SKM-1 treated with dmso at 0.1 percent for 144 hours (cell line): ENCODE measurements at regions not wholly inside any gene's neighbourhood (a gene's known extent, or its start where the extent isn't known, plus 50 kb on each side); places are given as distances from the start of the nearest gene placed in this dataset.
"Not testable (repeated sequence)": the region's sequence is repeated elsewhere in the genome, so short reads cannot be mapped to it uniquely, and the experiment has no call there.

Experiments used
- DNase-seq: peaks from one replicate; lab custom pipeline; 2025; ENCODE audit not compliant: unreplicated experiment; lab: John Stamatoyannopoulos, UW

DNA sequence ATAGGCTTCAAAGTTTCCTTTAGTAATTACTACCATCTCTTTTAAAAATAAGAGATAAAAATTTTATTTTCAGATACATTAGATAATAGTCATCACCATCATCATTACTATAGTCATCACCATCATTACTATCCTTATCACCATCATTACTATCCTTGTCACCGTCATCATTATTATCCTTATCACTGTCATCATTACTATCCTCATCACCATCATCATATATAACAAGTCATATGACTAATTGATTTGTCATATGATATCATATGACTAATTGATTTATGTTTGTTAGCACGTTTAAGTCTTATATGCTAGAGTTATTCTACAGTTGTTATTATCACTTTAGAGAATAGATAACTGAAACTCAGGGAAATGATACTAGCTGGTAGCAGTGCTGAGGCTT, 382.1 kb upstream of the CDH18 start:
- DNase-seq = no peak

DNA sequence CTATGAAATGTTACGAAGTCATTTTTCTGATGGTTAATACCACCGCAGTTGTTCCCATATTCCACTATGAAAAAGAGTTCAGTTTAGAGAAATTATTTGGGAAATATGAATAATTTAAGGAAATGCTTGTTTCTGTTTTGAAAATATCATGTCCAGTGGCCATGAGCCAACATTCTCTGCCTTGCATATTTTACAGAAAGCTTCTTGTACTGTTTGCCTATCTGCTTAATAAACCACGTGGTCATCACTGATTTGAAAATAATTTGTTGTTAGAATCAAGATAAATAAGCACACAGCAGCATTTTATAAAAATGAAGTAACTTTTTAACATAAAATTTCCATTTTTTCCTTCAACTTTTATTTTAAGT, 381.5 kb upstream of the CDH18 start:
- DNase-seq = no peak

DNA sequence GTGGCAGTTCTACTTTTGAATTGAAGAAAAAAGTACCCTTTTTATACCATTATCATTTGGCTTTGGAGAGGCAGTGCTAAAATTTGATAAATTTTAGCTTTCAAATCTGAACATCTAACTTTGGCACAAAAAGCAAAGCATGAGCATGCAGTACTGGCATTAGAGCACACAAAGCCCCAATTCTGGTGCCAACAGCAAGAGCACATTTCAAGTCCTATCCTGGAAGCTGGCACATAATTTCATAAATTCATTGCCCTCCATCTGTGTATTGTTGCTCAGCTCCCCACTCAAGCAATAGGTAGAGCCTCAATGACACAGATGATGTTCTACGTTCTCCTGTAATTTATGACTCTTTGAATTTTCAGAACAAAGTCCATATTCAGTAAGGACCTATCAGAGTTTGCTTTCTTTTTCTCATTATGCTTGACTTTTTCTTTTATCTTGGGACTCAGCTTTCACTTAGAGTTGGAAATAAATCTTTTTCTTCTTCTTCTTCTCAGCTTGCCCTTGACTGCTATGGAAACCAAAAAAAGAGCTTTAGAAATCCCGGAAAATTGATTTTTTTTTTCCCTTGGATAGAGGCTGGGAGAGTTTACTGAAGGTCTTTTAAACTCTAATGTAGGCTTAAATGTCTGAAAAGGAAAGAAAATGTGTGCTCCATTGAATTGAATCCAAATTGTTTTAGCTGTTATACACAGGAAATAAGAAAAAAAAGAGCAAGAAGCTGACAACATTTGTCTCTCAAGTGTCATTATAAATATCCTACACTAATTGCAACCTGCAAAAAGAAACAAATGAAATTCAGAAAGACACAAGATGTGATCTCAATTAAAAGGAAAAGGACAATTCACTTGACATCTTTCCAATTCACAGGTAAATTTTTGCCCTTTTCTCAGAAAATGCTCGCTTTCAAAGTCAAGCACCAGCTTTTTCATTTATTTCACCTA, 380.8 kb upstream of the CDH18 start:
- no peak for DNase-seq

GRCh38 chr5:20367178-20367577, 379.2 kb upstream of the CDH18 start:
- no peak for DNase-seq

DNA sequence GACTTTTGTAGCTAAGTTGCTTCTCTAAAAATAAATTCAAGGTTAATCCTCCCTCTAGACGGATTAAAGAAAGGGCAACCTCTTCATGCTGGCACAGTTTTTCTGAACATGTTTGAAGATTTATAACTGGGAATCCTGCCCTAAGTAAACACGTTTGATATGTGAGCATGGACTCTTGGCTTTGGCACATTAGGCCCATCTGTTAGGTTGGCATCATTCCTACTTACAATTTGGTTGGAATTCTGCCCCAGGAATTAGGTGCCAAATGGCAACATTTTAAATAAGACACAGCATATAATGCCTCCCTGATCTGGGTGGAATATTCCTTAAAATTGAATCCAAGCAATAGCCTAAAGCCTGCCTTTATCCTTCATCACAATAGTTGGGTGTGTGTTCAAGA, 372.3 kb upstream of the CDH18 start:
- no peak for DNase-seq

DNA sequence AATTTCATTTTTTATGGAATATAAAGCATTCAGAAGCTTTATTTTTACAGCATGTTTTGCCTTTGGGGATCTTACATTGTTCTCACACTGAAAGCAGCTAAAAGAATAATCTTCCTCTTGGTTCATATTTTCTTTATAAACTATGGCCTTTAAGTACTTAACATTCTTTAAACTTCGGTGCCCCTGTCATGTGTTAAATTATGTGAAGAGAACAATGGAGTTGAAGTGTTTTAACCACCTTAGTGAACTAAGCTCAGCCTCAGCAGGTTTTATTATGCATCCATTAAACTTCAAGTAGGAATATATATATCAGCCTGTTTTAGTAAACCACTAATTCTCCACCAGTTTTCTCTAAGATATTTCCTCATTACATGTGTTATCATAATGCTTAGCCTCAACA, 371.4 kb upstream of the CDH18 start:
- DNase-seq = no peak

DNA sequence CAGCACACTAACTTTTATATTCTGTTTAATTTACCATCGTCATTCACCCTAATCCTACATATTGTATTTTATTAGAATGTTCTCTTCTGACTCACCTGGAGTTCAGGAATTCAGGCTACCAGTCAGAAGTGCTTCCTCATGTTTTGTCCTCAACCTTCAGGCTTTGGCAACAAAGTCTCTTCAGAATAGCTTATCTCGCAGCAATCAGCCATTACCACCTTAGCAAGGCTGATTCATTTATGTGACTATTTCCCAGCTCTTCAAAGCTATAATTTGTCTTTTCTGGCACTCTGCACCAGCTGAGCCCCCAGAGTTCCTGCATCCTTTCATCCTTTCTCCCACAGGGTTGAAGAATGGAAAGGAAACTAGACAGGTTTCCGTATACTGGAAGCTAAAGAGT, 365.5 kb upstream of the CDH18 start:
- DNase-seq = no peak

GRCh38 chr5:20351849-20352248, 363.8 kb upstream of the CDH18 start:
- no peak for DNase-seq

GRCh38 chr5:20348321-20348720, 360.3 kb upstream of the CDH18 start:
- DNase-seq = no peak

- no peak for DNase-seq
Measured at GRCh38 chr5:20347334-20347733, 359.3 kb upstream of the CDH18 start.

- DNase-seq = peak; percentile 27
Measured at GRCh38 chr5:20340126-20340525, 352.1 kb upstream of the CDH18 start.

DNA sequence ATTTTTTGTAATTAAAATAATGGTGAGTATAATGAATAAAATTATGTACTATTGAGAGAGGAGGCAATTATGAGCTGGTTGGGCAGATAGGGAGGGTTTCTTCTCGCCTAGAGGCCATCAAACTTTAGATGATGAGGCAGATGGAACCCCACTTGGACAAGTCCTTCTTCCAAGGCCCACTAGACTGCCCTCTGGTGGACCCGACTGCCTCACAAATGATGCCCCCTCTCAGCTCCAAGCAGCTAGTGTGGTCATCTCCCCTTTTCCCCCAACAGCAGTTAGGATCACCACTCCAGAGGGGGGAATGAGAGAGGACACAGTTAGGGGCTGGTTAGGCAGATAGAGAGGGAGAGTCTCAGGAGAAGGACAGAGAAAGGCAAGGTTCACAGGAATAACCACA, 348.0 kb upstream of the CDH18 start:
- no peak for DNase-seq

DNA sequence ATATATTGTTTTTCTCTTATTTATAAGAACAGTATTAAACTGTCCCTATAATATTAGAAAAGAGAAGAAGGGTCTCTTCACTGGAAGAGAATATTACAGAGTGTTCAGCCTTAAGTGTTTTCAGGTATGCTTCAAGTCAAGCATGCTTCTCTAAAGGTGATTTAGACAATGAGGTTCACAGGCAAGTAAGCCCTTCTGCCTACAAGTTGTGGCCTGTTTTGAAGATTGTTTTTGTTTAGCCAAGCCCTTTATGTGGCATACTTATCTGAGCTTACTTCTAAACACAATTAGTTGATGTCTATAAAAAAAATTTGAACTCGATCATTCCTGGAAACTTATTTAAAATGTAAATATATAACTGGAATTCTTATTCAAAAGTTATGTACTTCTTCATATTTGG, 343.8 kb upstream of the CDH18 start:
- no peak for DNase-seq

DNA sequence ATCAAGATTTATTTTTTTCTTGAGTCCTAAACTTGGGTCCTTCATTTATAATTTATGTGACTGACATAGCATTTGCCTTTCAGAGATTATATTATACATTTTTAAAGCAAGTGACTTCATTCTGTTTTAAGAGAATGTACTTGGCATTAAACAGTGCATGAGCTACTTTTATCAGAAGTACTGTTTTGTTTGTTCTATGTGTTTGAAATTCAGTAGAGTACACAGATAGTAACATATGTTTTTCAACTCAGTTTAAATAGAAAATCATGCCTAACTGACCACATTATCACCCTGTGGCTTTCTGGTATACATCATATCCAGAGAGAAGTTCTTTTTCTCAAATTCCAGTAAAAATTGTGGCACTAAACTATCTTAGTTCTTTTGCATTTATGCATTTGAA, 335.3 kb upstream of the CDH18 start:
- DNase-seq = no peak

DNA sequence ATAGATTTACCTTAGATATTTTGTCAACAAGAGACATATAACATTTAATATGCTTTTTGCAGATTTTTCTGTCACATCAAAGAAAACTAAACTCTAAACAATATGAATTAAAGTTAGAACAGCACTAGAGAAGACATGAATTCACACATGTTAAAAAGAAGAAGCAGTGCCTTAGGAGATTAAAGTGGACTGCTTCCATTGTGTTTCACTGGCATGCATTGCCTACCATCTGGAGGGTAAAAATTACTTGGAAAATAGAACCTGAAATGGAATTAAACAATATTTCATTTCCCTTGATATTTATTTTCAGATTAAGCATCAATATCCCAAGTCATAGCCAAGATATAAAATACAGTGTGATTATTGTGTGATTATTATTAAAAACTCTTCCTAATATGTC, 319.4 kb upstream of the CDH18 start:
- no peak for DNase-seq

DNA sequence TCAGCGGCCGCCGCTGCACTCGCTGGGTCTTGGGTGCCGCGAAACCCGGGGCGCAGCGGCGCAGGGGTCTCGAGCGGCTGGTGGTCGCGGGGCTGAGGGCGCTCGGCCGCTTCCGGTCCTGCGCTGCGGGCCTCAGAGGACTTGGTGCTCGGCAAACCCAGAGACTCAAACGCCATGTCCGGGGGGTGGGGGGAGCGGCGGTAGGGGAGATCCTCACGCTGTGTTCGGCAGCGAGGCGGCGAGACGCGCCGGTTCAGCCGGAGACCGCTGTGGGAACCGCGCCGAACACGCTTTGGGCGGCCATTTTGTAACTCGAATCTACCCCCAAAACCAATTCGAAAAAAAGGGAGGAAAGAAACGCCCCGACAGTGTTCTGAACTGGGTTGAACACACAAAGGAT, 317.5 kb upstream of the CDH18 start:
- no peak for DNase-seq

GRCh38 chr5:20304570-20304969, 316.6 kb upstream of the CDH18 start:
- DNase-seq = not testable (repeated sequence)

DNA sequence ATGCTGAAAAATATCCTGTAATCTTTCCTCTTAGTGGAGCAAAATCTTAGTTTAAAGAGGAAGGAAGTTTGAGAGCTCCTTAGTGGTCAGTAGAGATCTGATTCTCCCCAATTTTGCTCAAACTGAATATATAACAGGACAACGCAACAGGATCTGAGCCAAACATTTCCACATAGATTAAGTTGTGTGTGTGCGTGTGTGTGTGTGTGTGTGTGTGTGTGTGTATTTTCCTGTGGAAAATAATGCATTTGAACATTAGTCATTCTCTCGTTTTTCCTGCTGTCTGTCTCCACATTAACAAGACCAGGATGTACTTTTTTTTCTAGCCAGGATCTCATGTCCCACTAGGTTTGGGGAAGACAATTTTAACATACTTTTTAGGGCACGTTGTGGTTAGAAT, 312.1 kb upstream of the CDH18 start:
- no peak for DNase-seq

DNA sequence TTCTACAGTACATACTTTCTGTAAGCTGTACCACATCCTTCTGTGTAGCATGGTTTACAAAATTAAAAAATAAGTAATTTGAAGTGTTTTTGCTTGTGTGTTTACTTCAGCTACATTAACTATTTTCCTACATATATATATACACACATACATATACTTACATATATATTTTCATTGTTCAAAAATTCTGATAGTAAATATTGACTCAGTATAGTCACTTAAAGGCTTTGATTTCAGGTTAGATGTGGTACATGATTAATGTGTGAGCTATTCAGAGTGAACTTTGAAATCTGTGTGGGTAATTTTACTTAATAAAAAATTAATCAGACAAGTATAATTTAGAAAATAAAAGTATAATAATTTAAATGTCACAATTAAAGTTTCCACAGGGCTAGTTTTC, 306.7 kb upstream of the CDH18 start:
- DNase-seq = no peak

DNA sequence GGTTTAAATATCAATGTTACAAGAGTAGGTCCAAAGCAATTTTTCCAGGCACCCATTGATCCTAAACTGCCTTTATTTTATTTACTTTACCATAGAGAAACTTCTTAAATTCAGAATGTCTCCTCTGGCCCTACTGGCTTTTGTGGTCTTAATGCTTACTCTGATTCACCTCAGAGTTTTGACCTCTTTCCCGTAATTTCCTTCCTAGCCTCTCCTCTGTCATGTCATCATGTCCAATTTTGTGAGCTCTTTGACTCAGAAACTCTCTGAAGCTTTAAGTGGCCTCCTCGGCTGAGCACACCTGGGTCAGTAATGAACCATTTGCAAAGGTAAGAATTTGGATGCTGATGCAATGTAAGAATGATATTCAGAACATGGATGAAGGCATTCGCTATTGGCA, 303.8 kb upstream of the CDH18 start:
- DNase-seq = no peak

GRCh38 chr5:20287640-20288039, 299.6 kb upstream of the CDH18 start:
- no peak for DNase-seq

- DNase-seq = no peak
Measured at GRCh38 chr5:20286512-20286911, 298.5 kb upstream of the CDH18 start.

- no peak for DNase-seq
Measured at GRCh38 chr5:20276959-20277263, 288.9 kb upstream of the CDH18 start.
